WI38 (cell line): ENCODE measurements at regions not wholly inside any gene's neighbourhood (a gene's known extent, or its start where the extent isn't known, plus 50 kb on each side); places are given as distances from the start of the nearest gene placed in this dataset.

Source experiments
- H3K4me3 ChIP-seq: 2 replicates; pipeline ENCODE4 v1.5.1; 2011; ENCODE audit warnings: low read depth, mild to moderate bottlenecking, control low read depth, low read length
- TF ChIP-seq, protein P1 (sequence below): IDR thresholded peaks from 2 replicates; pipeline ENCODE4 v1.5.1; 2012; ENCODE audit warnings: low read depth, mild to moderate bottlenecking, control low read depth, low read length

DNA sequence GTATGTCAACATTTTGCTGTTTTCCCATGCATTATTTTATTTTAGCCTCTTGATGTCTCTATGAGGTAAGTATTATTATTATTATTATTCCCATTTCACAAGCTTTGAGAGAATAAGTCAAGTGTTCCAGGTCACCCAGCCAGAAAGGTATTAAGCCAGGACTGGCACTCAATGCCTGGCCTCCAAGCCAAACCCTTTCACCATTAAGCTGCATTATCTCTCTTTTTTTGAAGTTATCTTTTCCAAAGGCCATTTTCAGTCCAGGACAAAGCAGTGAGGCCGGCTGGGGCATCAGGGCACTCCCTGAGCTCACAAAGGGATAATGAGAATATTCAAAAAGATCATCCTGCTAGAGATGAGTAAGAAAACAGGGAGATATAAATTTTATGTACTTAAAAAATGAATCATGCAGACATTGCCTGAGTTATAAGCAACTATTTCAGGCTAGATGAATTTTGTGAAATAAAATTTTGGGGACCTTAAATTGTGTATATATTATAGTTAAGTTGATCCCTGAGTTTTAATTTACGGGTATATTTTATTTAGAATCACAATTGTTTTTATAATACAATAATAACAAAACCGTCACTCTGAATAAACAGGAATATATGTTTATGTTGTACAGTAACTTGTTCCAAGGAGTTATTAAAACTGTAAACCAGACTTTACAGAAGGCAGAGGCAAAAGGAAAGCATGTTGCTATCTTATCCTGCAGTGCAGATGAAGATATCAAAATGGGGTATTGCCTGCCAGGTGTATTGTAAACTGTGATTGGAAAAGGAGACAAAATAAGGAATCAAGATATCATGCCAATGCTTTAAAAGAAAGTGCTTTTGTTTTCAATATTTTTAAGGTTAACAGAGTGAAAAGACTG is 51.3 kb upstream of the CAV2 start:
- TF ChIP-seq, protein P1, sequence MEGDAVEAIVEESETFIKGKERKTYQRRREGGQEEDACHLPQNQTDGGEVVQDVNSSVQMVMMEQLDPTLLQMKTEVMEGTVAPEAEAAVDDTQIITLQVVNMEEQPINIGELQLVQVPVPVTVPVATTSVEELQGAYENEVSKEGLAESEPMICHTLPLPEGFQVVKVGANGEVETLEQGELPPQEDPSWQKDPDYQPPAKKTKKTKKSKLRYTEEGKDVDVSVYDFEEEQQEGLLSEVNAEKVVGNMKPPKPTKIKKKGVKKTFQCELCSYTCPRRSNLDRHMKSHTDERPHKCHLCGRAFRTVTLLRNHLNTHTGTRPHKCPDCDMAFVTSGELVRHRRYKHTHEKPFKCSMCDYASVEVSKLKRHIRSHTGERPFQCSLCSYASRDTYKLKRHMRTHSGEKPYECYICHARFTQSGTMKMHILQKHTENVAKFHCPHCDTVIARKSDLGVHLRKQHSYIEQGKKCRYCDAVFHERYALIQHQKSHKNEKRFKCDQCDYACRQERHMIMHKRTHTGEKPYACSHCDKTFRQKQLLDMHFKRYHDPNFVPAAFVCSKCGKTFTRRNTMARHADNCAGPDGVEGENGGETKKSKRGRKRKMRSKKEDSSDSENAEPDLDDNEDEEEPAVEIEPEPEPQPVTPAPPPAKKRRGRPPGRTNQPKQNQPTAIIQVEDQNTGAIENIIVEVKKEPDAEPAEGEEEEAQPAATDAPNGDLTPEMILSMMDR = no peak
- no peak overlapping the region for H3K4me3 ChIP-seq

GRCh38 chr7:116449441-116449840 is 50.1 kb upstream of the CAV2 start:
- TF ChIP-seq, protein P1 = no peak
- no peak overlapping the region for H3K4me3 ChIP-seq
